Activated CD4-positive, alpha-beta T cell treated with anti-CD3 and anti-CD28 coated beads, Interleukin-2, amount 10 ng/mL, durations not matched to agents 7 days and 5 days (primary cell): ENCODE measurements at regions not wholly inside any gene's neighbourhood (a gene's known extent, or its start where the extent isn't known, plus 50 kb on each side); places are given as distances from the start of the nearest gene placed in this dataset.

Experiments
- CTCF ChIA-PET: fragments of 350-600 bp; sonication (Branson Sonifier 250); formaldehyde crosslinking; loops from one replicate; lab custom pipeline; 2021; ENCODE audit warnings: antibody characterized with exemption; lab: Charles Lee
- POLR2A ChIA-PET: fragments of 350-600 bp; sonication (Branson Sonifier 250); formaldehyde crosslinking; loops from one replicate; lab custom pipeline; 2021; ENCODE audit warnings: antibody characterized with exemption; lab: Charles Lee
- DNase-seq: peaks from one replicate; pipeline ENCODE4 v3.0.0-alpha.2; 2020
- H3K27ac Mint-ChIP-seq: one replicate; pipeline ENCODE4 v1.8.0; 2021; ENCODE audit warnings: mild to moderate bottlenecking, moderate library complexity, mixed read lengths
- H3K27me3 Mint-ChIP-seq: one replicate; pipeline ENCODE4 v1.8.0; 2021; ENCODE audit warnings: mixed read lengths
- H3K36me3 Mint-ChIP-seq: one replicate; pipeline ENCODE4 v1.8.0; 2021; ENCODE audit warnings: low read depth, mixed read lengths
- H3K4me1 Mint-ChIP-seq: one replicate; pipeline ENCODE4 v1.8.0; 2021; ENCODE audit warnings: mixed read lengths
- H3K4me3 Mint-ChIP-seq: one replicate; pipeline ENCODE4 v1.8.0; 2021; ENCODE audit warnings: mild to moderate bottlenecking, moderate library complexity, mixed read lengths
- H3K9me3 Mint-ChIP-seq: one replicate; pipeline ENCODE4 v1.8.0; 2021; ENCODE audit warnings: mixed read lengths

DNA sequence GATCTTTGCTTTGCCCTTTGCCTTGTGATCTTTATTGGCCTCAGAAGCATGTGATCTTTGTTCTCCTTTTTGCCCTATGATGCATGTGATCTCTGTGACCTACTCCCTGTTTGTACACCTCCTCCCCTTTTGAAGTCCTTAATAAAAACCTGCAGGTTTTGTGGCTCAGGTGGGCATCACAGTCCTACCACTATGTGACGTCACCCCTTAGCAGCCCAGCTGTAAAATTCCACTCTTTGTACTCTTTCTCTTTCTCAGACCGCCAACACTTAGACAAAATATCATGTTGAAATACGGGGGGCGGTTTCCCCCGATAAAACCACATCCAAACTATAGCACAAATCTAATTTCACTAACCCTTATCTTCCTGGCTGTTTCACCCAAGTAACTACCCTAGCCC is 76.7 kb upstream of the RAPGEF4 start:
- Mint-ChIP-seq H3K27ac (no peak overlapping the region), H3K36me3 (peaks cover 1% of the 10 kb centered on the region), H3K4me3 (no peak overlapping the region), H3K9me3 (peaks cover 23% of the 10 kb centered on the region), H3K27me3 (no peaks in the 10 kb centered on the region), H3K4me1 (no peaks in the 10 kb centered on the region)
- ChIA-PET CTCF (no interaction called here), POLR2A (no interaction called here)
- DNase-seq, result no peak

DNA sequence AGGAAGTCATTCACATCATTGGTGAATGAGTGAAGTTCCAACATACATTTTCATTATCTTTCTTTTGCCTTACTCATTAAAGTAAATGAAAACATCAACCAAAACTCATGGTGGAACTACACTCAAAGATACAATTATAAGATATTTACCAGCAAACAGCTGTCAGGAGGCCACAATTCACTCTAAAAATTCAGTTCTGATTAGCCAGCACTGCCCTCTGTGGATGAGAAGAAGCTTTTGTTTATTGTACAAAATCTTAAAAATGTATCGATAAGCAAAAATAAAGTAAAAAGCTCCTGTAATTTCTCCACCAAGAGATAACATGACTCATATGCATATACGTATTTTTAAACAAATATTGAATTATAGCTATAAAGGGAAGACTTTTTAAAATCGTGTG is 73.5 kb upstream of the RAPGEF4 start:
- ChIA-PET CTCF (interaction anchor here (0.8 to 2.1 kb wide), 2 partner anchors 13 to 62 kb away, joined by 3 to 10 read pairs; no protein-coding TSS in a partner anchor), POLR2A (no interaction called here)
- no peaks in the 10 kb centered on the region for H3K4me1 Mint-ChIP-seq
- H3K4me3 Mint-ChIP-seq, result no peak overlapping the region
- no peak for DNase-seq
- peaks cover 30% of the 10 kb centered on the region for H3K9me3 Mint-ChIP-seq
- H3K27me3 Mint-ChIP-seq, result no peaks in the 10 kb centered on the region
- H3K27ac Mint-ChIP-seq, result no peak overlapping the region
- peaks cover 1% of the 10 kb centered on the region for H3K36me3 Mint-ChIP-seq

DNA sequence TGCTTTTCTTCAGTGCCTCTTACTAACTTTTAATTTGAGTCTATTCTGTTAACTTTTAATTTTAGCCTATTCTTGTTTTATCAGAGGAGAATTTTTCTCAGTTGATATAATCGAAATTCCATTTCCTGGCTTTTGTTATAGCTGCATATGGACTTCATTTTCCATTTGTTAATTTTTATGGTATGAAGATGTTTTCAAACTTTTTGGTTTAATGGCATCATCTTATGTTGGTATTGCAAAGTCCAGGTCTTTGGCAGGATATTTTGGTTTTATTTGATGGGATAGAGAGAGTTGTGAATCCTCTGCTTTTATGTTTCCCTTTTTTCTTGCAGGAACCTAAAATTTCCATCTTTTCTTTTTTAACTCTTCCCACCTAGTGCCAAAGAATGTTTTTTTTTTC is 70.9 kb upstream of the RAPGEF4 start:
- H3K36me3 Mint-ChIP-seq, result no peaks in the 10 kb centered on the region
- ChIA-PET POLR2A (no interaction called here), CTCF (no interaction called here)
- peaks cover 1% of the 10 kb centered on the region for H3K27me3 Mint-ChIP-seq
- peaks cover 18% of the 10 kb centered on the region for H3K9me3 Mint-ChIP-seq
- no peak overlapping the region for H3K27ac Mint-ChIP-seq
- no peak overlapping the region for H3K4me3 Mint-ChIP-seq
- DNase-seq, result no peak
- no peaks in the 10 kb centered on the region for H3K4me1 Mint-ChIP-seq

DNA sequence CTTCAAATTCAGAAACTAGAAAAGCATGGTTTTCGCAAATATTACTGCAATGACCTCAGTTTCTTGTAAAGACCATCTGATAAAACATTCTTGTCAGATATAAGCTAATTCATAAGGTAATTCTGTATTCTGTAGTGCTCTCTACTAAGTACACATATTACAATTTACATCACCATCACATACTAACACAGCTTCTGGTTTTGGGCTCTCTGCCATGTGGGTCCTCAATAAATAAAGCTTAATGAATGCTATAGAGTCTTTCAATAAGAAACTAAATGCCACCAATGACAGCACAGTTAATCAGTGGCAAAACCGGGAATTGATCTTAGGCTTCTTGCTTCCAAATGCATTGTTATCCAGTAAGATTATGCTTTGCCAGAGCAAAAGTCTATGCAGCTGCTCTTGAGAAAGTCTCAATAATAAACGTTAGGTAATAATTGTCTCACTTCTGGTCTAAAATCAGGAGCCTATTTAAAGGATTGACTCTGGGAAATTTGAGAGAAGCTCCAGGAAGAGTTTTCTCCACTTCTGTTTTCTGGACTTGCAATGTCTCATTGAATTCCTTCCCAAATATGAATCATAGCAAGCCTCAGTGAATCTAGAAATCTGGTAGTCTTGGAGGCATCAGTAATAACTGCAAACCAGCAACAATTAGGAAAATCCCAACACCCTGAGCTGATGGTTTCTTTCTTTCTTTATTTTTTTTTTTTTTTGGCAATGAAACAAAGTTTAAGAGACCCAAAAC is 67.9 kb upstream of the RAPGEF4 start:
- no peaks in the 10 kb centered on the region for H3K36me3 Mint-ChIP-seq
- CTCF ChIA-PET, result interaction anchor here (0.6 kb wide), 3 partner anchors 12 to 405 kb away, joined by 3 to 8 read pairs (median 4); no protein-coding TSS in a partner anchor

DNA sequence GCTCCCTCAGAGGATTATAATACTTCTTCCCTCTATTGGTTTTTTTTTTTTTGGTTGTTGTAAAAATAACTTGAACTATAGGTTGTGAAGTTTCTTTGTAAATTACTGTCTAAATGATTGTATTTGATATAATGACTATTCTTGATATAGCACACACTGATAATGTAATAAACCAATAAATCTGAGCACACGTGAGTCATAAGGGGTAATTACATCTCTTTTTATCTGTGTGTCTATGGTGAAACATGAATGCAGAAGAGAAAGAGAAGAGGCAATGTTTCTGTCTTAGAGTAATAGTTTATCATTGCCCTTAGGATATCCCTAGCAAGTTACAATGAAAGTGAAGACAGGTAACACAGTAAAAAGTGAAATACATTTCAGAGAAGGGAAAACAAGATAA is 64.1 kb upstream of the RAPGEF4 start:
- Mint-ChIP-seq H3K36me3 (peaks cover 2% of the 10 kb centered on the region), H3K27me3 (peaks cover 2% of the 10 kb centered on the region), H3K9me3 (peaks cover under 1% of the 10 kb centered on the region), H3K4me1 (peaks cover 3% of the 10 kb centered on the region), H3K27ac (no peak overlapping the region), H3K4me3 (no peak overlapping the region)
- POLR2A ChIA-PET, result no interaction called here
- CTCF ChIA-PET, result no interaction called here
- DNase-seq, result no peak

More for the DNA sequence above, 67.9 kb upstream of the RAPGEF4 start:
- Mint-ChIP-seq H3K27ac (no peak overlapping the region), H3K27me3 (peaks cover 2% of the 10 kb centered on the region), H3K9me3 (peaks cover 10% of the 10 kb centered on the region), H3K4me3 (no peak overlapping the region), H3K4me1 (no peaks in the 10 kb centered on the region)
- POLR2A ChIA-PET, result no interaction called here
- DNase-seq, result no peak

DNA sequence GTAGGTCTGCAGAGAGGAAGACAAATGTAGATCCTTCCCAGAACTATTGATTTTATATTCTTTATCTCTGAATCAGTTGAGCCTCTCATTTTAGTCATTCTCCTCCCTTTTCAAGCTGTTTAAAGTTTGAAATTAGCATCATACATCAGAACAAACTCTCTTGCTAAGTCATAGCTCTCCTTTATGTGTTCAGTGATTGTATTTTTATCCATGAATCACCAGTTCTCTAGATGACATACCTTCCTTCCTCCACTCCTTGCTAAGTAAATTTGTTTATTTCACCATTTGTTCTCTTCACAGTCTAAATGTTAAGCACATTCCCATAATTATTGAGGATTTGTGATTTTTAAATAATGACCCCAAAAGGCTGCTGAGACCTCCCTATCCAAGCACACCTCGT is 63.5 kb upstream of the RAPGEF4 start:
- peaks cover 3% of the 10 kb centered on the region for H3K4me1 Mint-ChIP-seq
- no peak overlapping the region for H3K4me3 Mint-ChIP-seq
- H3K9me3 Mint-ChIP-seq, result no peaks in the 10 kb centered on the region
- H3K27me3 Mint-ChIP-seq, result peaks cover 2% of the 10 kb centered on the region
- DNase-seq, result no peak
- POLR2A ChIA-PET, result no interaction called here
- H3K36me3 Mint-ChIP-seq, result peaks cover 2% of the 10 kb centered on the region
- CTCF ChIA-PET, result no interaction called here
- no peak overlapping the region for H3K27ac Mint-ChIP-seq

DNA sequence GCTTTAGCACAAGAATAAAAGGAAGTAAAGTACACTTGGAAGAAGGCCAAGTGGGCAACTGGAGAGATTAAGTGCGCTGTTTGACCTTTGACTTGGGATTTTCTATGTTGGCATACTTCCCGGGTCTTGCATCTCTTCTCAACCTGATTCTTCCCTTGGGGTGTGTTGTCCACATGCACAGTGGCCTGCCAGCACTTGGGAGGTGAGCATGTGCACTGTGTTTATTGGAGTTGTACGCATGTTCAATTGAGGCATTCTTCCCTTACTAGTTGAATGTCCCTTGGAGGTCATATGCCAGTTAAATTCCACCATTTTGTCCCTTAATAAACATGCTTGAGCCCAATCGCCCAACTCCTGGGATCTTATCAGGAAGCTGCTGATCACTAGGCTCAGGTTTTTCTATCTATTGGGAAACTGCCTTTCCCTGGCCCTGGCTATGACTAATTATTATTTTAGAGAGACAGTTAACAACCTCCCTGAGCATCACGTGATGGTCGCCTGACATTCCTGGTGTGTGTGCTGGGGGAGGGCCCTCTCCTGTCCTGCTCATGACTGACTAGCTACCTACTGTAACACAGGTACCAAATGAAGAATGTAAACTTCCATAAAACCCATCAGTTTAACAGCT is 62.5 kb upstream of the RAPGEF4 start:
- H3K4me1 Mint-ChIP-seq, result peaks cover 3% of the 10 kb centered on the region
- H3K9me3 Mint-ChIP-seq, result no peaks in the 10 kb centered on the region
- H3K4me3 Mint-ChIP-seq, result no peak overlapping the region
- DNase-seq, result no peak
- H3K36me3 Mint-ChIP-seq, result peaks cover 2% of the 10 kb centered on the region
- ChIA-PET CTCF (interaction anchor here (1.4 kb wide), 1 partner anchor 31 kb away, joined by 3 read pairs; no protein-coding TSS in a partner anchor), POLR2A (no interaction called here)
- peaks cover 2% of the 10 kb centered on the region for H3K27me3 Mint-ChIP-seq
- no peak overlapping the region for H3K27ac Mint-ChIP-seq

DNA sequence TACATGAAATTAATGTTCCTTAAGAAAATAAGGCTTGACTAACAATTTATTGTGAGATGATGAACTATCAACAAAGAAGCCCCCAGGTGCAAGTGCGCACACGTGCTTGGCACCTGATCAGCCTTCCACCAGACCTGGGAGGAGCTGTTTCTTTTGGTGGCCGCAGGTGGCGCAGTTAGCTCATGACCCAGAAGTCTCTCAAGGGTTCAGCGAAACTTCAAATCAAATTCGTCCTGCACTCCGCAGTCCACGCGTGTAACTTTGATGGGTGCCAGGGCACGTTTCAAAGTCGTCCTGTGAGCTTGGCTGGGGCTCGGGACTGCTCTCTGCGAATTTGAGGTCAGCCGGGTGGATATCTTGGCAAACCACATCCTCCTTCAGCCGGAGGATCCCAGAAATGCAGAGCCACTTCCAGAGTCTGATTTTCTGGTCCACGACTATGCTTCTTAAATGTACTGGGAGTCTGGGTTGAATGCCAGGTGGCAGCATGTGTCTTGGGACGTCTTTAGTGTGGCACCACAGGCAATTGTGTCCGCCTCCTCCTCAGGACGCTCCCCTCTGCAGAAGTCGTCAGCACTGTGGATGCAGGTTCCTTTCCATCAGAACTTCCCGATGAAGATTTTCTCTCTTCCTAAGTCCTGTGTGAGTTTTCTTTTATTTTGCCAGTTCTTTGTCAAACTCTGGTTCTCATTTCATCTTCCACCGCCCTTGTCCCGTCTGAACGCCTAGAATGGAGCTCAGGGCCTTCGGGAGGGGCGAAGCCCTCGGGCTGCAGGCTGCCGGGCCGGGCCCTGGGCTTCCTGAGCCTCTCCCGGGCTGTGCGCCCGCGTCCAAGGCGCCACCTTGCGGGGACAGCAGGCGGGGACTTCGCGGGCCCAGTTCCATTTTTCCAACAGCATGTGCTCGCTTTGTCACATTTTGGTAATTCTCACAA is 61.3 kb upstream of the RAPGEF4 start:
- ChIA-PET CTCF (interaction anchor here (0.6 to 1.5 kb wide), 5 partner anchors 12 to 502 kb away, joined by 3 to 10 read pairs (median 3); no protein-coding TSS in a partner anchor), POLR2A (no interaction called here)
- Mint-ChIP-seq H3K9me3 (no peaks in the 10 kb centered on the region), H3K4me1 (peaks cover 3% of the 10 kb centered on the region), H3K27me3 (peaks cover 2% of the 10 kb centered on the region), H3K36me3 (peaks cover 2% of the 10 kb centered on the region), H3K27ac (no peak overlapping the region), H3K4me3 (no peak overlapping the region)
- peak; percentile 25 for DNase-seq

DNA sequence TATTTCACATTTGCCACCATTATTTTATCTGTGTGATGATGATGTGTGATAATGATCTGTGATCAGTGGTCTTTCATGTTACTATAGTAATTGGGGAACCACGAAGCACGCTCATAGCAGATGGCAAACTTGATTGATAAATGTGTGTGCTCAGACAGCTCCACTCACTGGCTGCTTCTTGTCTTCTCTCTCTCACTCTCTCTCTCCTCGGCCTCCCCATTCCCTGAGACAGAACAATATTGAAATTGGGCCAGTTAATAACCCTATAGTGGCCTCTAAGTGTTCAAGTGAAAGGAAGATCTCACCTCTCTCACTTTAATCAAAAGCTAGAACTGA is 60.7 kb upstream of the RAPGEF4 start:
- Mint-ChIP-seq H3K27me3 (no peaks in the 10 kb centered on the region), H3K36me3 (peaks cover 2% of the 10 kb centered on the region), H3K9me3 (no peaks in the 10 kb centered on the region), H3K4me3 (no peak overlapping the region), H3K27ac (no peak overlapping the region), H3K4me1 (peaks cover 3% of the 10 kb centered on the region)
- ChIA-PET CTCF (interaction anchor here (0.6 to 1.5 kb wide), 4 partner anchors 13 to 503 kb away, joined by 3 to 10 read pairs (median 3); no protein-coding TSS in a partner anchor), POLR2A (no interaction called here)
- DNase-seq, result no peak

DNA sequence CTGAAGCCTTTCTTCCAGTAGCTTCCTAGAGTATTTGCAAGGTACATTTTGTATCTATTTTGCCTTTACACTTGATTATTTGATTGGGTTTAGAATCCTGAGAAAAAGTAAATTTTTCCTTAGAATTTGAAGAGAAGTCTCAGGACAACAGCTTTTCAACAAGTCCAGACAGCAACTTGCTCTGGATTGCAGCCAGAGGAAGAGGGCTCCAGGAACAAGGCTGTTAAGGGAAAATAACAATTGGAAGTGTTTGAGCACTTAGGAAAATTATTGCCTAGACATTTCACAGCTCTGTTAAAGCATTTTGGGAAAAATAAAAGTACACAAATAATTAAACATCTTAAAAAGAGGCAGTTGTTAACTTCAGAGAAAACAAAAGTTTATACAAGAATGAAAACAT is 58.3 kb upstream of the RAPGEF4 start:
- no peak for DNase-seq
- Mint-ChIP-seq H3K4me1 (peaks cover 3% of the 10 kb centered on the region), H3K27ac (no peak overlapping the region), H3K27me3 (no peaks in the 10 kb centered on the region), H3K4me3 (no peak overlapping the region), H3K36me3 (peaks cover 5% of the 10 kb centered on the region), H3K9me3 (peaks cover 3% of the 10 kb centered on the region)
- ChIA-PET CTCF (no interaction called here), POLR2A (no interaction called here)

DNA sequence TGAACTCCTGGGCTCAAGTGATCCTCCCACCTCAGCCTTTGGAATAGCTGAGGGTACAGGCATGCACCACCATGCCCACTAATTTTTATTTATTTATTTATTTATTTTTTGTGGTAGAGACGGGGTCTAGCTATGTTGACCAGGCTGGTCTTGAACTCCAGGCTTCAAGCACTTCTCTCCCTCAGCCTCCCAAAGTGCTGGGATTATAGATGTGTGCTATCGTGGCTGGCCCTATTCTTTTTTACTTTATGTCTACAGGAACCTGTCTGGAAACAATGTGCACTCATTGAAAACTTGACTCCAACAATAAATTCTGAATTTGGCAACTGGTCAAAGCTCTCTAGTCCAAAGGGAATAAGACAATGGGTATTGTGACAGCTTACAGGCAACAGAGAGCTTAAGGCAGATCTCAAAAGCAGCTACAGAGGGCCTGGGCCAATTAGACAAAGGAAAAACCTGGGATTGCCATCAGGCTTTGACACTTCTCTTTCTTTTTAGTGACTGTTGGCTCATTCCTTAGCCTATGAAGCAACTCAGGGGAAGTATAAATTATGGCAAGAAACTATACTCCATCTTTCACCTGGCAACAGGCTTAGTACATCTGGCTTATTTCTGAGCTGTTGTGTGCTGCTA is 55.1 kb upstream of the RAPGEF4 start:
- peaks cover 12% of the 10 kb centered on the region for H3K9me3 Mint-ChIP-seq
- H3K4me1 Mint-ChIP-seq, result no peaks in the 10 kb centered on the region
- DNase-seq, result no peak
- ChIA-PET CTCF (no interaction called here), POLR2A (no interaction called here)
- no peak overlapping the region for H3K27ac Mint-ChIP-seq
- H3K27me3 Mint-ChIP-seq, result no peaks in the 10 kb centered on the region
- no peak overlapping the region for H3K4me3 Mint-ChIP-seq
- peaks cover 3% of the 10 kb centered on the region for H3K36me3 Mint-ChIP-seq

DNA sequence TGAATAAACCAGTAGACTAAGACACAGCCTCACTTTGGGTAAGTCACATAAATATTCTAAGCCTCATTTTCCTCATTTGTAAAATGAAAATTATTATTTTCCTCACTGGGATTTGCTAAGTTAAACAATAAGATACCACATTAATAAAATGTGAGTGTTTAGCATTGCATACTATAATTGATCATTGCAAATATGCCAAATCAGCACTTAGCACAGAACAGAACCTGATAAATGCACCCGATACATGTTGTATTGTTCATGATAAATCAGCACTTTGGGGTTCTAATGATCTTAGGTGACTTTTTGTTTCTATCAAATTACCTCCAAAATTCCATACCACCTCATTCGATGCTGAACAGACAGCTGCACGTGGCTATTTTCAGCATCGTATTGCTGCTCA is 50.2 kb upstream of the RAPGEF4 start:
- ChIA-PET POLR2A (no interaction called here), CTCF (no interaction called here)
- no peak for DNase-seq
- no peak overlapping the region for H3K4me3 Mint-ChIP-seq
- no peak overlapping the region for H3K27ac Mint-ChIP-seq
- H3K9me3 Mint-ChIP-seq, result peaks cover 26% of the 10 kb centered on the region
- no peaks in the 10 kb centered on the region for H3K27me3 Mint-ChIP-seq
- H3K36me3 Mint-ChIP-seq, result peaks cover 3% of the 10 kb centered on the region
- peaks cover 7% of the 10 kb centered on the region for H3K4me1 Mint-ChIP-seq
